ENCODE measurements at regions not wholly inside any gene's neighbourhood (a gene's known extent, or its start where the extent isn't known, plus 50 kb on each side); places are given as distances from the start of the nearest gene placed in this dataset.

GRCh38 chr1:93743465-93743864, 61.8 kb upstream of the BCAR3 start:
- TF ChIP-seq CTCF (conservative IDR thresholded peaks at IDR 0.05 in 1 of 2, IDR thresholded peaks at IDR 0.05 in 1 of 2; ENCODE audit: extremely low read depth in 1 of 2, insufficient read depth in 1 of 2, low read depth in 1 of 2, low read length in 2 of 2) (no peak), EZH2 (IDR thresholded peaks at IDR 0.05; ENCODE audit: borderline replicate concordance, low read length) (no peak)

All from mammary epithelial cell (primary cell).